ENCODE measurements at regions not wholly inside any gene's neighbourhood (a gene's known extent, or its start where the extent isn't known, plus 50 kb on each side); places are given as distances from the start of the nearest gene placed in this dataset.

DNA sequence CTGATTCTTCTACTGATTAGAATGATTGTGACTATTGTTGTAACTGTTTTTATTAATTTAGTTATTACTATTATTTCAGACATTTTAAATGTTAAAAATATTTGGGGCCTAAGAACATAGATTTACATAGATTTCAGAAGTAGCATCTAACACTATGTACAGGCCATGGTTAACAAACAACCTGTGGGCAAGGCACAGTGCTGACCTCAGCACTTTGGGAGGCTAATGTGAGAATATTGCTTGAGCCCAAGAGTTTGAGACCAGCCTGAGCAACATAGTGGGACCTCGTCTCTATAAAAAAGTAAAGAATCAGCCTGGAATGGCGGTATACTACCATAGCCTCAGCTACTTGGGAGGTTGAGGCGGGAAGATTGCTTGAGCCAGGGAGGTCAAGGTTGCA, 69.1 kb upstream of the CNTN4 start:
- Histone ChIP-seq H3K4me2 (no peak overlapping the region), H3K27ac (ENCODE audit: low read depth in 2 of 2, low read length in 1 of 2) (no peak overlapping the region), H3K9me3 (0 out of 2 replicates have a peak, but pooled peaks cover under 1% of the 10 kb centered on the region), H3K9me2 (no peaks in the 10 kb centered on the region), H3K9ac (no peak overlapping the region), H3K4me1 (ENCODE audit: control insufficient read depth in 1 of 2, insufficient read depth in 2 of 2, low read depth in 1 of 2, low read length in 1 of 2) (no peaks in the 10 kb centered on the region; a peak in 1 of 4 replicates), H4K20me1 (ENCODE audit: insufficient read depth) (no peaks in the 10 kb centered on the region), H2AFZ (ENCODE audit: low read depth) (no peak overlapping the region), H3F3A (replicated peaks; ENCODE audit: insufficient read depth) (no peaks in the 10 kb centered on the region), H3K36me3 (replicated peaks in 1 of 2; ENCODE audit: control insufficient read depth in 1 of 2, insufficient read depth in 2 of 2, low read length in 1 of 2) (no peaks in the 10 kb centered on the region), H3K4me3 (ENCODE audit: low read depth in 2 of 2, low read length in 1 of 2) (no peak overlapping the region), H3K79me2 (ENCODE audit: insufficient read depth) (no peaks in the 10 kb centered on the region), H3K27me3 (ENCODE audit: insufficient read depth) (no peaks in the 10 kb centered on the region)
- no peak for DNase-seq
- TF ChIP-seq, protein P1, sequence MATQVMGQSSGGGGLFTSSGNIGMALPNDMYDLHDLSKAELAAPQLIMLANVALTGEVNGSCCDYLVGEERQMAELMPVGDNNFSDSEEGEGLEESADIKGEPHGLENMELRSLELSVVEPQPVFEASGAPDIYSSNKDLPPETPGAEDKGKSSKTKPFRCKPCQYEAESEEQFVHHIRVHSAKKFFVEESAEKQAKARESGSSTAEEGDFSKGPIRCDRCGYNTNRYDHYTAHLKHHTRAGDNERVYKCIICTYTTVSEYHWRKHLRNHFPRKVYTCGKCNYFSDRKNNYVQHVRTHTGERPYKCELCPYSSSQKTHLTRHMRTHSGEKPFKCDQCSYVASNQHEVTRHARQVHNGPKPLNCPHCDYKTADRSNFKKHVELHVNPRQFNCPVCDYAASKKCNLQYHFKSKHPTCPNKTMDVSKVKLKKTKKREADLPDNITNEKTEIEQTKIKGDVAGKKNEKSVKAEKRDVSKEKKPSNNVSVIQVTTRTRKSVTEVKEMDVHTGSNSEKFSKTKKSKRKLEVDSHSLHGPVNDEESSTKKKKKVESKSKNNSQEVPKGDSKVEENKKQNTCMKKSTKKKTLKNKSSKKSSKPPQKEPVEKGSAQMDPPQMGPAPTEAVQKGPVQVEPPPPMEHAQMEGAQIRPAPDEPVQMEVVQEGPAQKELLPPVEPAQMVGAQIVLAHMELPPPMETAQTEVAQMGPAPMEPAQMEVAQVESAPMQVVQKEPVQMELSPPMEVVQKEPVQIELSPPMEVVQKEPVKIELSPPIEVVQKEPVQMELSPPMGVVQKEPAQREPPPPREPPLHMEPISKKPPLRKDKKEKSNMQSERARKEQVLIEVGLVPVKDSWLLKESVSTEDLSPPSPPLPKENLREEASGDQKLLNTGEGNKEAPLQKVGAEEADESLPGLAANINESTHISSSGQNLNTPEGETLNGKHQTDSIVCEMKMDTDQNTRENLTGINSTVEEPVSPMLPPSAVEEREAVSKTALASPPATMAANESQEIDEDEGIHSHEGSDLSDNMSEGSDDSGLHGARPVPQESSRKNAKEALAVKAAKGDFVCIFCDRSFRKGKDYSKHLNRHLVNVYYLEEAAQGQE (IDR thresholded peaks at IDR 0.05; ENCODE audit: low read depth, low read length), result no peak
- TF ChIP-seq, protein P2, sequence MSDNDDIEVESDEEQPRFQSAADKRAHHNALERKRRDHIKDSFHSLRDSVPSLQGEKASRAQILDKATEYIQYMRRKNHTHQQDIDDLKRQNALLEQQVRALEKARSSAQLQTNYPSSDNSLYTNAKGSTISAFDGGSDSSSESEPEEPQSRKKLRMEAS (IDR thresholded peaks at IDR 0.05; ENCODE audit: low read depth), result no peak
- TF ChIP-seq TEAD4 (IDR thresholded peaks at IDR 0.05; ENCODE audit: borderline replicate concordance, insufficient read depth) (no peak), RAD21 (IDR thresholded peaks at IDR 0.05; ENCODE audit: low read length) (no peak), RFX5 (IDR thresholded peaks at IDR 0.05; ENCODE audit: low read length) (no peak)
- ChIA-PET POLR2A (no interaction called here), CTCF (no interaction called here)
- WGBS (ENCODE audit: low lambda C conversion rate), result 29% methylated on average over 3 of the region's 3 CpGs

DNA sequence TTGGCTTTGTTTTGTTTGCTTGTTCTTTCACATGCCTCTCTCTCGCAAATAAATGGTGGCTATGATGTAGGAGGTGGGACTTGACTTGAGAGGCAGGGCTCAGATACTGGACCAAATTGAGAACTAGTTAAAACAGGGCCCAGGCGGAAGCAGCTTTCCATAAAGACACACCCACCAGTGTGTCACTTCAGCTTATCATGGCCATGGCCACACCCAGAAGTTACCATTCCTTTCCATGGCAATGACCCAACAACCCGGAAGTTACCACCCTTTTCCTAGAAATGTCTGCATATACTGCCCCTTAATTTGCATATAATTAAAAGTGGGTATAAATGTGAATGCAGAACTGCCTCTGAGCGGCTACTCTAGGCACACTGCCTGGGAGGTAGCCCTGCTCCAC, 62.6 kb upstream of the CNTN4 start:
- H3K4me3 ChIP-seq (ENCODE audit: low read depth in 2 of 2, low read length in 1 of 2), result no peak overlapping the region
- no peaks in the 10 kb centered on the region for H3K79me2 ChIP-seq (ENCODE audit: insufficient read depth)
- ChIA-PET CTCF (no interaction called here), POLR2A (no interaction called here)
- H3K27me3 ChIP-seq (ENCODE audit: insufficient read depth), result no peaks in the 10 kb centered on the region
- TF ChIP-seq EP300 (IDR thresholded peaks at IDR 0.05; ENCODE audit: borderline replicate concordance in 1 of 2, low read depth in 1 of 2, low read length in 1 of 2), result no peak
- no peak for TF ChIP-seq NRF1 (IDR thresholded peaks at IDR 0.05; ENCODE audit: low read depth, low read length)
- no peak for TF ChIP-seq GATA2 (CRISPR knock-in tag; IDR thresholded peaks at IDR 0.05)
- TF ChIP-seq CTCF (IDR thresholded peaks at IDR 0.05), result no peak
- no peak for TF ChIP-seq RXRA (IDR thresholded peaks at IDR 0.05; ENCODE audit: borderline replicate concordance, low read depth)
- TF ChIP-seq FOXM1 (IDR thresholded peaks at IDR 0.05; ENCODE audit: low read depth), result no peak
- TF ChIP-seq GABPA (IDR thresholded peaks at IDR 0.05; ENCODE audit: low read depth), result no peak
- no peak for TF ChIP-seq TEAD4 (IDR thresholded peaks at IDR 0.05; ENCODE audit: borderline replicate concordance, insufficient read depth)
- TF ChIP-seq POLR2AphosphoS5 (IDR thresholded peaks at IDR 0.05; ENCODE audit: low read depth, low read length), result no peak
- TF ChIP-seq RAD21 (IDR thresholded peaks at IDR 0.05; ENCODE audit: low read length), result no peak
- TF ChIP-seq YY1 (IDR thresholded peaks at IDR 0.05; ENCODE audit: low read depth), result no peak
- 24% methylated on average over 4 of the region's 4 CpGs for WGBS (ENCODE audit: low lambda C conversion rate)
- H3K27ac ChIP-seq (ENCODE audit: low read depth in 2 of 2, low read length in 1 of 2), result no peak overlapping the region
- no peaks in the 10 kb centered on the region for H3K9me3 ChIP-seq
- H3F3A ChIP-seq (replicated peaks; ENCODE audit: insufficient read depth), result no peaks in the 10 kb centered on the region
- no peaks in the 10 kb centered on the region for H3K36me3 ChIP-seq (replicated peaks in 1 of 2; ENCODE audit: control insufficient read depth in 1 of 2, insufficient read depth in 2 of 2, low read length in 1 of 2)
- H4K20me1 ChIP-seq (ENCODE audit: insufficient read depth), result no peaks in the 10 kb centered on the region
- no peak overlapping the region for H3K4me2 ChIP-seq
- no peak overlapping the region for H2AFZ ChIP-seq (ENCODE audit: low read depth)
- no peak overlapping the region for H3K9ac ChIP-seq
- H3K9me2 ChIP-seq, result no peaks in the 10 kb centered on the region
- H3K4me1 ChIP-seq (ENCODE audit: control insufficient read depth in 1 of 2, insufficient read depth in 2 of 2, low read depth in 1 of 2, low read length in 1 of 2), result no peaks in the 10 kb centered on the region
- no peak for DNase-seq
